PC-9 (cell line): ENCODE measurements at regions not wholly inside any gene's neighbourhood (a gene's known extent, or its start where the extent isn't known, plus 50 kb on each side); places are given as distances from the start of the nearest gene placed in this dataset.

Source experiments
- EZH2 ChIP-seq: fragments of 200-600 bp; sonication (generic); IDR thresholded peaks from 2 replicates; pipeline ENCODE4 v1.8.0; 2017; ENCODE audit warnings: antibody characterized with exemption, low read depth
- TF ChIP-seq, protein P1 (sequence below): fragments of 200-600 bp; sonication (generic); conservative IDR thresholded peaks from 2 replicates; pipeline ENCODE4 v1.6.1; 2017; ENCODE audit warnings: mixed run types, antibody characterized with exemption, mild to moderate bottlenecking, moderate library complexity

DNA sequence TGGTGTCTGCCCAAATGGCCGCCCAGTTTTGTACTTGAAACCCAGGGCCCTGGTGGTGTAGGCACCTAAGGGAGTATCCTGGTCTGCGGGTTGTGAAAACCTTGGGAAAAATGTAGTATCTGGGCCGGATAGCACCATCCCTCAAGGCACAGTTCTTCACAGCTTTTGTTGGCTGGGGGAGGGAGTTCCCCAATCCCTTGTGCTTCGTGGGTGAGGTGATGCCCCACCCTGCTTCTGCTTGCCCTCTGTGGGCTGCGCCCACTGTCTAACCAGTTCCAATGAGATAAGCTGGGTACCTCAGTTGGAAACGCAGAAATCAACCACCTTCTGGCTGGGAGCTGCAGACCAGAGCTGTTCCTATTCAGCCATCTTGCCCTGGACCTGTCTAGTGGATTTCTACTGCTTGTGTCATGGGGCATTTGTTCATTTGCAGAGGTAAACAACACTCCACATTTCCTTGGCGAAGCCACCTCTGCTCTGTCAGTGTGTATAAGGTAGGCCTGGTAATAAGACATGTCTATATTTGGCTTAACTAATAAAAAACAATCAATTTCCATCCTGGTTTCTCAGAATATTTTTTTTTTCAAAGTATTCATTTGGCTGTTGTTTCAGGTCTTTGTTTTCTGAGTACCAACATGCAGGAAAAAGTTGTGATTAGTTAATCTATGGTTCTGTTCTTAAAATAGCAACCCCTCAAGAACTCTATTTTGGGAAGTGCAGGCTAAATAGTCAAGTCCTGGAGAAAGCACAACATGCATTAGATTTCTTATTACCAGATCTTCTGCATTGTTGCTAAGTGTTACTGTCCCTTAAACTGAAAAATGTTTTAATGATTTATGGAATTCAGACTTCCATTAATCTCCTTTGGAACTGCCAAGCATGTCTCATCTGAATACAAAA is 304.3 kb downstream of the ZIC1 start:
- TF ChIP-seq, protein P1, sequence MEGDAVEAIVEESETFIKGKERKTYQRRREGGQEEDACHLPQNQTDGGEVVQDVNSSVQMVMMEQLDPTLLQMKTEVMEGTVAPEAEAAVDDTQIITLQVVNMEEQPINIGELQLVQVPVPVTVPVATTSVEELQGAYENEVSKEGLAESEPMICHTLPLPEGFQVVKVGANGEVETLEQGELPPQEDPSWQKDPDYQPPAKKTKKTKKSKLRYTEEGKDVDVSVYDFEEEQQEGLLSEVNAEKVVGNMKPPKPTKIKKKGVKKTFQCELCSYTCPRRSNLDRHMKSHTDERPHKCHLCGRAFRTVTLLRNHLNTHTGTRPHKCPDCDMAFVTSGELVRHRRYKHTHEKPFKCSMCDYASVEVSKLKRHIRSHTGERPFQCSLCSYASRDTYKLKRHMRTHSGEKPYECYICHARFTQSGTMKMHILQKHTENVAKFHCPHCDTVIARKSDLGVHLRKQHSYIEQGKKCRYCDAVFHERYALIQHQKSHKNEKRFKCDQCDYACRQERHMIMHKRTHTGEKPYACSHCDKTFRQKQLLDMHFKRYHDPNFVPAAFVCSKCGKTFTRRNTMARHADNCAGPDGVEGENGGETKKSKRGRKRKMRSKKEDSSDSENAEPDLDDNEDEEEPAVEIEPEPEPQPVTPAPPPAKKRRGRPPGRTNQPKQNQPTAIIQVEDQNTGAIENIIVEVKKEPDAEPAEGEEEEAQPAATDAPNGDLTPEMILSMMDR = no peak
- no peak for TF ChIP-seq EZH2
